Activated CD4-positive, alpha-beta T cell treated with anti-CD3 and anti-CD28 coated beads for 48 hours (primary cell): ENCODE measurements at regions not wholly inside any gene's neighbourhood (a gene's known extent, or its start where the extent isn't known, plus 50 kb on each side); places are given as distances from the start of the nearest gene placed in this dataset.
"Not testable (repeated sequence)": the region's sequence is repeated elsewhere in the genome, so short reads cannot be mapped to it uniquely, and the experiment has no call there.

Source experiments
- DNase-seq: peaks from one replicate; pipeline ENCODE4 v3.0.0-alpha.2; 2020

- no peak for DNase-seq
Observed at GRCh38 chr6:15953152-15953880, 175.6 kb upstream of the MYLIP start.

DNA sequence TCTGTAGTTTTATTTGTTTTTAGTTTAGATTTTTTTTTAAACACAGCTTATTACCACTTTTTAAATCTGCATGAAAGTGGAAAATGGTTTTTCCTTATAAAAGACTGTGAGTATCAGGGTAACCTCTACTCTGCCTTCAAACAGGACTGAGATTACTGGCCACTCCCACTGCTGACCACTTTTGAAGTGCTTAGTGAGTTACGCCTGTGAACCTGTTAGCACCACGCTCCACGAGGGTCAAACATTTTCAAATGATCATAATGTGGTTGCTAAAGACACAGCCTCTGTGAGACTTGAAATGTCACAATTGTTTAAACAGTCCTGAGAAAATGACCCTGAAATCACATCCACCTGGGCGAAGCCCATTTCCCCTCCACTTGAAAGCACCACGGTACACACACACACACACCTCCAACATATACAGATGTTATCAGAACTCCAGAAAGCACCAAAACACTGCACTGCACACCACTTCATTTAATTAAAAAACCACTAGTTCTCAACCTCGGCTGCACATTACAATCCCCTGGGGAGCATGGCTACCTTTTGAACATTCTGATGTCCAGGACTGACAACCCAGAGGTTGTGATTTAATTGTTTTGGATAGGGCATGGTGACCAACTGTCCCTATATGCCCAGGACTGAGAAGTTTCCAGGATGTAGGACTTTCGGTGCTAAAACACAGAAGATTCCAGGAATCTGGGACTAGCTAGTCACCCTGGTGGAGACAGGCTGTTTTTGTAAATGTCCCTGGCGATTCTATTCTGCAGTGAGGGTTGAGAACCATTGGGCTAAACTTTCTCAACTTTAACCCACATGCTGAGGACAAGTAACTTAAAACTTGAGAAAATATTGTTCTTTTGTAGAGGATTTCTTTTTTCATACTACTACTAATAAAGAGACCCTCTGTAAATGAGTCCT is 176.4 kb upstream of the MYLIP start:
- no peak for DNase-seq

GRCh38 chr6:15950962-15951569 is 177.8 kb upstream of the MYLIP start:
- no peak for DNase-seq

DNA sequence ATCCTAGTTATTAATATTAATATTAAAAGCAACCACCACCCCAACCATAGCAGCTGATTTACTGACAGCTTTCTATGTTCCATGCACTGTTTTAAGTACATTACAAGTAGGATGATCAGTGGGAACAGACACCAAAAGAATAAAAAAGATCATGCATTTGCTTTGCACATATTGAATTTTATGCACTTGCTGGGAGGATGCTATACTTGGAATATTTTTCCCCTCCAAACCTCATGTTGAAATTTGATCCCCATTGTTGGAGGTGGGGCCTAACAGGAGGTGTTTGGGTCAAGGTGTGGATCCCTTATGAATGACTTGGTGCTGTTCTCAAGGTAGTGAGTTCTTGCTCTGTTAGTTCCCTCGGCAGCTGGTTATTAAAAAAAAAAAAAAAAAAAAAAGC is 178.9 kb upstream of the MYLIP start:
- DNase-seq = no peak

- no peak for DNase-seq
Observed at GRCh38 chr6:15948930-15949900, 179.7 kb upstream of the MYLIP start.

DNA sequence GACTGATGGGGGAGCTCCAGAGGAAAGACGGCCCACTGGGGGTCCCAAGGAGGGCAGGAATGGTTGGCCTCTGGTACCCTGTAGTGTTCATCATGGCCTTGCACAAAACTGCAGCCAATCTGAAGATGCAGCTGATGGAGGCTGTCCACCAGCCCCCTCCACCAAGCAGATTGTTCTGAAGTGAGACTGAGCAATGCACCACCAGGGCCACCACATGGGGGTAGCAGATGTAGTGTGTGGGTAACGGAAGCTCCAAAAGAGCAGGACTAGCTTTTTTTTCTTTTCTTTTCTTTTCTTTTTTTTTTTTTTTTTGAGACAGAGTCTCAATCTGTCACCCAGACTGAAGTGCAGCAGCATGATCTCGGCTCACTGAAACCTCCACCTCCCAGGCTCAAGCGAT is 181.0 kb upstream of the MYLIP start:
- no peak for DNase-seq

- no peak for DNase-seq
Observed at GRCh38 chr6:15947436-15947835, 181.4 kb upstream of the MYLIP start.

- no peak for DNase-seq
Observed at GRCh38 chr6:15946701-15947385, 182.0 kb upstream of the MYLIP start.

DNA sequence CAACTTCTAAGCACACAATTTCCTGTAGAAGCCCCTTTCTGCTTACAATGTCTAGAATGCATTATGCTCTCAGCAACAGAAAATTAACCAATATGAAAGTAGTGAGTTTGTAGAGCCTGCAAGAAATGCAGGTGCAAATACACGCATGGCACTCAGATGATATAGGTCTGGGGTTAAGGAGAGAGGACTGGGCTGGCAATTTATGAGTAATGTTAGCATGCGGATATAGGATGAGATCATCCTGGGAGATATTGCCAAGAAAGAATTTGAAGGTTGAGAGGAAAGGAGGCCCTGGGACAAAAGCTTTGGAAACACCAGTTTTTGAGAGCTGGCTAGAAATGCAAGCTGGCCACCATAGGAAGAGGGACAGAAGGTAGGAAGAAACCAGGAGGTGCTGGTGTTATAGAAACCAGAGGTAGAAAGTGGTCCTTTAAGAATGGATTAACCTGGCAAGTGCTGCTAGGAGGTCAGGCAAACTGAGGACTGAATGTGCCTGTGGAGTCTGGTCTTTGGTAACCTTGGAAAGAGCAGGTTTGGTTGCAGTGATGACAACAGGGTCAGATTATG is 183.2 kb upstream of the MYLIP start:
- no peak for DNase-seq

GRCh38 chr6:15943423-15943822 is 185.5 kb upstream of the MYLIP start:
- DNase-seq = no peak

GRCh38 chr6:15941168-15941567 is 187.7 kb upstream of the MYLIP start:
- DNase-seq = no peak

DNA sequence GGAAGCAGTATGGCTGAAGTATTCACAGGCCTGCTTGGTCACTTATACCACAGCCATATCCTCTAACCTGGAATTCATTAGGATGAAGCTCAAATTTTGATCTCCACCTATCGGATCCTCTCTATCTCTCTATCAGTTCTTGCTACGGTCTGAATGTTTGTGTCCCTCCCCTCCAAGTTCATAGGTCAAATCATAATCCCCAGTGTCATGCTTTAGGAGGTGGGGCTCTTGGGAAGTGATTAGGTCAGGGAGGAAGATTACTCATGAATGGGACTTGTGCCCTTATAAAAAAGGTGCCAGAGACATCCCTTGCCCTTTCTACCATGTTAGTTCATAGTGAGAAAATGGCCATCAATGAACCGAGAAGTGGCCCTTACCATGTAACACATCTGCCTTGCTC is 190.8 kb upstream of the MYLIP start:
- no peak for DNase-seq

DNA sequence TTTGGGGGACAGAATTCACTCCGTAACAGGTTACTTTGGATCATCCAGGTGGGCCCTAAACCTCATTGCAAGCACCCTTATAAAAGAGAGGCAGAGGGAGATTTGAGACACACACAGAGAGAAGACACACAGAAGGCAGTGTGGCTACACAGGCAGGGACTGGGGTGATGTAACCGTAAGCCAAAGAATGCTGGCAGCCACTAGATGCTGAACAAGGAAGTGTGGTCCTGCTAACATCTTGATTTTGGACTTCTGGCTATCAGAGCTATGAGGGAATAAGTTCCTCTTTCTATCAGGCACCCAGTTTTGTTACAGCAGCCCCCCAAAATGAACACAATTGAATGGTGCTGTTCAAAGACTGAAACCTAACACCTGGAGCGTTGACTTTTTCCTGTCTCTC is 191.3 kb upstream of the MYLIP start:
- DNase-seq = no peak

GRCh38 chr6:15936503-15936902 is 192.4 kb upstream of the MYLIP start:
- no peak for DNase-seq

DNA sequence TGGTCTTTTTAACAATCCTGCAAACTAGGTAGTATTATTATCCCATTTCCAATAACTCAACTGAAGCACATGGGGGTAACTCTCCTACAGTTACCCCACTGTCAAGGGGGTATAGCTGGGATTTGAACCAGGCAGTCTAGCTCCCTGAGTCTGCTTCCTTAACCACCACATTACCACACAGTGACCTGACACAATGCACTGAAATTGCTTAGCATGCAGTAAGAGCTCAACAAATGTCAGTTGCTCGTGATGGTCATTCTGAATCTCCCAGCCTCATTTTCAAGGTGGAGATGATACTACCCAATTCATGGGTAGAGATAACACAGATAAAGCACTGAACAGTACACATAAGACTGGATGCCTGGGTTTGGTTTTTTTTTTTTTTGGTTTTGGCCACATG is 193.2 kb upstream of the MYLIP start:
- DNase-seq = no peak

- not testable (repeated sequence) for DNase-seq
Observed at GRCh38 chr6:15931697-15932096, 197.2 kb upstream of the MYLIP start.

DNA sequence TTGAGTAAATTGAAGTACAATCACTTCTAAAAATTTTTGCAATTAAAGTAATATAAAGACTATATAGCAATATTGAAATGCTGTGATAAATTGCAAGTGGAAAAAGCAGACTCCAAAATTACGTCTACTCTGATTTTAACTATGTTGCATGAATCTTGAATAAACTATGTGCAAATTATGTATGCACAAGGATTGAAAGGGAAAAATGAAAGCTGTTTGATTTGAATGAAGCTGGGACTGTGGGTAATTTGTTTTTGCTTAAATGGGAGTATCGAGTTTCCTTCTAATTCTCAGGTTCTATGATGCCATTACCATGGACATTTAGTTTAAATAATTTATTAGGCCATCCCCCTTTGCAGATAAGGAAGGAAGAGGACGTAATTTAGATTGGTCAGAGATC is 198.7 kb upstream of the MYLIP start:
- no peak for DNase-seq

DNA sequence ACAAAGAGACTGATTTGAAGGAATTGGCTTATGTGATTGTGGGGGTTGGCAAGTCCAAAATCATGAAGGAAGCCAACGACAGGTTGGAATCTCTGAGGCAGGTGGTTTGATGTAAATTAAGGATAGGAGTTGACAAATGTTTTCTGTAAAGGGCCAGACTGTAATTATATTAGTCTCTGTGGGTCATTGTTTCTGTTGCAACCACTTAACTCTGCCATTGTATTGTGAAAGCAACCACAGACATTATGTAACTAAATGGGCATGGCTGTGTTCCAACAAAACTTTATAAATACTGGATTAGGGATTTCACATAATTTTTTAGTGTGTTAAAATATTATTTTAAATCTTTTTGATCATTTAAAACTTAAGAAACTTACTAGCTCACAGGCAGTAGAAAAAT is 199.2 kb upstream of the MYLIP start:
- DNase-seq = no peak

- no peak for DNase-seq
Observed at GRCh38 chr6:15927531-15928225, 201.2 kb upstream of the MYLIP start.

- no peak for DNase-seq
Observed at GRCh38 chr6:15926256-15926655, 202.6 kb upstream of the MYLIP start.

DNA sequence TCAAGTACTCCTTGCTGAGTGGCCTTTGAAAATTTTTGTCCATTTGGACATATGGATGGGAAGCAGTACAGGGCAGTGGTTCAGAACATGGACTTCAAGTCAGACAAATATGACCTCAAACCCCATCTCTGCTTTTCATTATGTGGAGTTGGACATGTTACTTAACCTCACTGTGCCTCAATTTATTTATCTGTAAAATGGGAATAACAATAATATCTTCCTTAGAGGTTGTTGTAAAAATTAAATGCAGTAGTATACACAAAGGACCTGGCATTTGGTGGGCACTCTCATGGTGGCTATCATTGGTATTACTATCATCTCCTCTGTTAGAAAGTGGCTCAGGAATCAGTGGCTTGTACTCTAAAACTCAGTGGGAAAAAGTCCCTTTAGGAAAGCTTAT is 204.0 kb upstream of the MYLIP start:
- DNase-seq = no peak
